ENCODE measurements at regions not wholly inside any gene's neighbourhood (a gene's known extent, or its start where the extent isn't known, plus 50 kb on each side); places are given as distances from the start of the nearest gene placed in this dataset.

GRCh38 chr5:158344376-158344775, 485.4 kb upstream of the CLINT1 start:
- DNase-seq (no peak), ATAC-seq (no peak)
- Histone ChIP-seq H3K9me2 (replicated peaks; ENCODE audit: low read length) (no peaks in the 10 kb centered on the region), H3K36me3 (ENCODE audit: low read depth, low read length) (no peaks in the 10 kb centered on the region), H3F3A (ENCODE audit: low read length, unreplicated experiment) (no peaks in the 10 kb centered on the region), H3K4me3 (ENCODE audit: low read length) (no peak overlapping the region), H3K9ac (ENCODE audit: low read length) (no peak overlapping the region), H3K79me2 (ENCODE audit: low read length) (no peaks in the 10 kb centered on the region), H3K4me2 (ENCODE audit: low read length) (no peak overlapping the region), H4K20me1 (ENCODE audit: low read length) (no peaks in the 10 kb centered on the region), H2AFZ (ENCODE audit: low read length) (no peak overlapping the region), H3K27me3 (ENCODE audit: low read length) (0 out of 2 replicates have a peak, but pooled peaks cover 4% of the 10 kb centered on the region), H3K4me1 (ENCODE audit: insufficient read depth, low read length) (no peaks in the 10 kb centered on the region), H3K27ac (ENCODE audit: low read length) (no peak overlapping the region), H3K9me3 (ENCODE audit: low read length) (0 out of 2 replicates have a peak, but pooled peaks cover 9% of the 10 kb centered on the region)
- TF ChIP-seq EZH2phosphoT487 (IDR thresholded peaks at IDR 0.05; ENCODE audit: borderline replicate concordance, low read length), result no peak
- no peak for TF ChIP-seq EZH2 (IDR thresholded peaks at IDR 0.05; ENCODE audit: low read length, unreplicated experiment)
- TF ChIP-seq, protein P1, sequence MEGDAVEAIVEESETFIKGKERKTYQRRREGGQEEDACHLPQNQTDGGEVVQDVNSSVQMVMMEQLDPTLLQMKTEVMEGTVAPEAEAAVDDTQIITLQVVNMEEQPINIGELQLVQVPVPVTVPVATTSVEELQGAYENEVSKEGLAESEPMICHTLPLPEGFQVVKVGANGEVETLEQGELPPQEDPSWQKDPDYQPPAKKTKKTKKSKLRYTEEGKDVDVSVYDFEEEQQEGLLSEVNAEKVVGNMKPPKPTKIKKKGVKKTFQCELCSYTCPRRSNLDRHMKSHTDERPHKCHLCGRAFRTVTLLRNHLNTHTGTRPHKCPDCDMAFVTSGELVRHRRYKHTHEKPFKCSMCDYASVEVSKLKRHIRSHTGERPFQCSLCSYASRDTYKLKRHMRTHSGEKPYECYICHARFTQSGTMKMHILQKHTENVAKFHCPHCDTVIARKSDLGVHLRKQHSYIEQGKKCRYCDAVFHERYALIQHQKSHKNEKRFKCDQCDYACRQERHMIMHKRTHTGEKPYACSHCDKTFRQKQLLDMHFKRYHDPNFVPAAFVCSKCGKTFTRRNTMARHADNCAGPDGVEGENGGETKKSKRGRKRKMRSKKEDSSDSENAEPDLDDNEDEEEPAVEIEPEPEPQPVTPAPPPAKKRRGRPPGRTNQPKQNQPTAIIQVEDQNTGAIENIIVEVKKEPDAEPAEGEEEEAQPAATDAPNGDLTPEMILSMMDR (conservative IDR thresholded peaks at IDR 0.05; ENCODE audit: low read depth, low read length), result no peak
- CTCF ChIA-PET, result no interaction called here
- POLR2A ChIA-PET (ENCODE audit: unreplicated experiment), result no interaction called here
- intact Hi-C loops (cut with micrococcal nuclease), result no loop called here
- BruUV-seq (replicated peaks), result no TSS peak

GRCh38 chr5:158340608-158341007, 481.7 kb upstream of the CLINT1 start:
- TF ChIP-seq EZH2 (IDR thresholded peaks at IDR 0.05; ENCODE audit: low read length, unreplicated experiment) (no peak), EZH2phosphoT487 (IDR thresholded peaks at IDR 0.05; ENCODE audit: borderline replicate concordance, low read length) (no peak)
- TF ChIP-seq, protein P1 (conservative IDR thresholded peaks at IDR 0.05; ENCODE audit: low read depth, low read length), result no peak
- H3K79me2 ChIP-seq (ENCODE audit: low read length), result no peaks in the 10 kb centered on the region
- DNase-seq, result no peak
- no peak overlapping the region for H3K4me3 ChIP-seq (ENCODE audit: low read length)
- intact Hi-C loops (cut with micrococcal nuclease), result no loop called here
- no peak for ATAC-seq
- H3K27ac ChIP-seq (ENCODE audit: low read length), result no peak overlapping the region
- H3K4me2 ChIP-seq (ENCODE audit: low read length), result no peak overlapping the region
- H3K9me2 ChIP-seq (replicated peaks; ENCODE audit: low read length), result no peaks in the 10 kb centered on the region
- ChIA-PET CTCF (no interaction called here), POLR2A (ENCODE audit: unreplicated experiment) (no interaction called here)
- no peaks in the 10 kb centered on the region for H4K20me1 ChIP-seq (ENCODE audit: low read length)
- no TSS peak for BruUV-seq (replicated peaks)
- peaks cover 7% of the 10 kb centered on the region; the same call in 1 of the 2 replicates for H3K9me3 ChIP-seq (ENCODE audit: low read length)
- H3K36me3 ChIP-seq (ENCODE audit: low read depth, low read length), result no peaks in the 10 kb centered on the region
- no peaks in the 10 kb centered on the region for H3K27me3 ChIP-seq (ENCODE audit: low read length)
- H3F3A ChIP-seq (ENCODE audit: low read length, unreplicated experiment), result no peaks in the 10 kb centered on the region
- no peak overlapping the region for H2AFZ ChIP-seq (ENCODE audit: low read length)
- no peaks in the 10 kb centered on the region for H3K4me1 ChIP-seq (ENCODE audit: insufficient read depth, low read length)
- no peak overlapping the region for H3K9ac ChIP-seq (ENCODE audit: low read length)

DNA sequence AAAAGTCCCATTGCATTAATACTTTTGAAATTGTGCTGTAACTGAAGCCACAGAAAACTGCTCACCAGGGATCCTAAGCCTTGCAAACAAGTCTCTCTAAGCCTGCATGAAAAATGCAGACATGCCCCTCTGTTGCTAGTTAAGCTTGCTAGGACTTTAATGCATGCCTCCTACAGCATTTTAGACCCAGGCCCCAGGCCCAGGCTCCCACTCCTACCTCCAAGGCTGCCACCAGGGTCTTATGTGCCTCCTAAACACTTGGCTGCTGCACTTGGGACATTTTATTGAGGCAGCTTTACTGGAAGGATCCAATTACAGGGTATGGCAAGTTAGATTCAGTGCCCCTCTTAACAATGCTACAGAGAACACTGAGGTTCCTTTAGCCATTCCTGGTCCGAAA, 467.3 kb upstream of the CLINT1 start:
- H3K36me3 ChIP-seq (ENCODE audit: low read depth, low read length), result no peaks in the 10 kb centered on the region
- H3K4me3 ChIP-seq (ENCODE audit: low read length), result no peak overlapping the region
- H3F3A ChIP-seq (ENCODE audit: low read length, unreplicated experiment), result no peaks in the 10 kb centered on the region
- no peaks in the 10 kb centered on the region for H3K9me3 ChIP-seq (ENCODE audit: low read length)
- H4K20me1 ChIP-seq (ENCODE audit: low read length), result no peaks in the 10 kb centered on the region
- H3K4me2 ChIP-seq (ENCODE audit: low read length), result no peak overlapping the region
- no peak overlapping the region for H3K9ac ChIP-seq (ENCODE audit: low read length)
- no peaks in the 10 kb centered on the region for H3K9me2 ChIP-seq (replicated peaks; ENCODE audit: low read length)
- no peaks in the 10 kb centered on the region for H3K4me1 ChIP-seq (ENCODE audit: insufficient read depth, low read length)
- ATAC-seq (no peak), DNase-seq (no peak)
- no peak for TF ChIP-seq EZH2 (IDR thresholded peaks at IDR 0.05; ENCODE audit: low read length, unreplicated experiment)
- TF ChIP-seq, protein P1 (conservative IDR thresholded peaks at IDR 0.05; ENCODE audit: low read depth, low read length), result no peak
- no peak for TF ChIP-seq EZH2phosphoT487 (IDR thresholded peaks at IDR 0.05; ENCODE audit: borderline replicate concordance, low read length)
- H3K79me2 ChIP-seq (ENCODE audit: low read length), result no peaks in the 10 kb centered on the region
- H2AFZ ChIP-seq (ENCODE audit: low read length), result no peak overlapping the region
- CTCF ChIA-PET, result no interaction called here
- no TSS peak for BruUV-seq (replicated peaks)
- intact Hi-C loops (cut with micrococcal nuclease), result no loop called here
- H3K27ac ChIP-seq (ENCODE audit: low read length), result no peak overlapping the region
- POLR2A ChIA-PET (ENCODE audit: unreplicated experiment), result no interaction called here
- peaks cover 13% of the 10 kb centered on the region; the same call in 1 of the 2 replicates for H3K27me3 ChIP-seq (ENCODE audit: low read length)

Measured in PC-3 (cell line).